ENCODE measurements at regions not wholly inside any gene's neighbourhood (a gene's known extent, or its start where the extent isn't known, plus 50 kb on each side); places are given as distances from the start of the nearest gene placed in this dataset.

GRCh38 chr2:217657252-217657651 lies 345.5 kb downstream of the TNS1 start:
- no peak for TF ChIP-seq CTCF (IDR thresholded peaks at IDR 0.05; ENCODE audit: low read length, missing control alignments)
- H3K4me3 ChIP-seq (replicated peaks; ENCODE audit: low read depth, low read length): no peak overlapping the region
- no peak for DNase-seq (ENCODE audit: low read depth)

DNA sequence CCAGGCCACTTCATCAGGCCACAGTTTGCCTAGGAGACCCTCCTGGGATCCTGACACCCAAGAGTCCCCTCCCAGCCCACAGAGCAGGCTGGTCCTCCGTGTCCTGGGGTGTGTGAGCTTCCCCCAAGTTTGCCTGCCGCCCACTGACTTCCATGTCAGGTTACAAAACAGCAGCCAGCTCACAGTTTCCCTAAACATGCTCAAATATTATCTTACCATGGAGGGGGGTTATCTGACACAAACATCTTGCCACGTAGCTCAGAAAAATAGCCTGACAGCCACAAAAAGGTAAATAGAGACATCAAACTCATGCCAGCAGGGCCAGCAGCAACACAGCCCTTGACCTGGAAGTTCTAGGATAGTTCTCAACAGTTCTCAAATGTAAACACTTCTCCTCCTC lies 346.5 kb downstream of the TNS1 start:
- no peak for DNase-seq (ENCODE audit: low read depth)
- H3K4me3 ChIP-seq (replicated peaks; ENCODE audit: low read depth, low read length): no peak overlapping the region
- TF ChIP-seq CTCF (IDR thresholded peaks at IDR 0.05; ENCODE audit: low read length, missing control alignments): no peak

DNA sequence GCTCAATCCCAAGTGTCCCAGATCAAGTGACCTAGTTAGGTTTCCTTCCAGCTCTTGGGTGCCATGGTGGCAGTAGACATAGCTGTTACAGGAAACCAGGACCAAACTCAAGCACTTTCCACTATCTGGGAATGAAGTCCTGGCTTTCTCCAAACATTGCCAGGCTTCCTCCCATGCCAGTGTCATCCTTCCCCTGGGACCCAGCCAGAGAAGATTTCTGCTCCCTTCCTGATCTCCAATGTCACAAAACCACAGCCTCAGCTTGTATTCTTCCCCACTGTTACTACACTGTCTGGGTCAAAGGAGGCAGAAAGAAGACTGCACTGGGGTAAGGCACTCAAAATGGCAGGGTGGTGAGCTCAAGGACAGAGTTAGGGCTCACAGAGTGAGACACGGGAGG lies 347.1 kb downstream of the TNS1 start:
- TF ChIP-seq CTCF (IDR thresholded peaks at IDR 0.05; ENCODE audit: low read length, missing control alignments): no peak
- no peak for DNase-seq (ENCODE audit: low read depth)
- H3K4me3 ChIP-seq (replicated peaks; ENCODE audit: low read depth, low read length): no peak overlapping the region

DNA sequence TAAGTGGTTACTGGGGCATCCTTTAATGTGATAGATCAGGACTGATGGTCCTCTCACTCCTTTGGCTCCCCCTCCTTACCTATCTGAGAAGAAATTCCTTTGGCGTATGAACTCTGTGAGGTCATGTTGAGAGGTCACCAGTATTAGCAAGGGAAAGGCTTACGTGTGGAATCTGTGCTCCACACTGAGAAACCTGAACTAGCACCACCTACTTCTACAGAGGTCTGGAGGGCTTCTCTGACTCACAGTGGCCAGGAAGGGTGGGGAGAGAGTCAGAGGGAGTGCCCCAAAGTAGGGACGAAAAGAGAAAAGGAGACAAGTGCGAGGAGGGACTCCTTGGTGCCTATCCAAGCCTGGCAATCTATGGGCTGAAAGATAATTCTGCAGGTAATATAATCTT lies 348.6 kb downstream of the TNS1 start:
- TF ChIP-seq CTCF (IDR thresholded peaks at IDR 0.05; ENCODE audit: low read length, missing control alignments): no peak
- DNase-seq (ENCODE audit: low read depth): no peak
- H3K4me3 ChIP-seq (replicated peaks; ENCODE audit: low read depth, low read length): no peak overlapping the region

DNA sequence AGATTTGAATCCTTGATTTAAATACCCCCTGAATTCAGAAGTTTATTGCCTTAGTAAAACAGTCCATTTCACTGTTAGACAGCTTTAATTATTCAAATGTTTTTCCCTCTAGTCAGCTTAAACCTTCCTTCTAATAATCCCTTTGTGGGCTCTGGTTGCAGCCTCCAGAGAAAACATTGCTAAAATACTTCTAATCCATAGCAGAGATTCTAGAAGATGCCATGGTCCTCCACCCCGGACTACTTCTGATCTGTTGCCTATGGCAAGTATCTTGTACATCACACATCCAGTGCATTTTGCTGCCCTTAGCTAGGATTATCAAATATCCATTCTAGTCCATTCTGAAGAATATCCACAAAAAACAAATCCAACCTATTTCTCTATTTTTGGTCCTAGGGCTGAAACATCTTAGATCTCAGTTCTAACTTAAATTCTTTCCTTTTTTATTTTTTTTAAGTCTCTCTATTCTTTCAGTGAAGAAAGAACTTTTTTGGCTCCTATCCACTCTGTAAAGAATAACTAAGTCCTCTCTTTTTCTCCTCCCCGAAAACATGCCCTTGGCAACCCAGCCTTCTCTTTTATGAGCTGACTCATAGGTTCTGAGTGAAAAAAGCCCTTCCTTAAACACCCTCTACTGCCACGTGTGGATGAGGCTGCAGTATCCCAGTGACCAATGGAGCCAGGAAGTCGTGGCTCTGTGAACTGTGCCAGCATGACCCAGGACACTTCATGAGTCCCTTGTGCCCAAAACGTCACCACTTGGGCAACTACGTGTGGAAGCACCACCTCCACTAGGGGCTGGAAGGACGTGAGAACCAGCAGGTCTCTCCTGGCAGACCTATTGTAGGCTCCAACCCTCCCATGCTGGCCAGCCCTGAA lies 349.8 kb downstream of the TNS1 start:
- H3K4me3 ChIP-seq (replicated peaks; ENCODE audit: low read depth, low read length): no peak overlapping the region
- peak; percentile 61 for DNase-seq (ENCODE audit: low read depth)
- TF ChIP-seq CTCF (IDR thresholded peaks at IDR 0.05; ENCODE audit: low read length, missing control alignments): no peak

GRCh38 chr2:217650716-217651360 lies 352.0 kb downstream of the TNS1 start:
- peak; percentile 95 for TF ChIP-seq CTCF (IDR thresholded peaks at IDR 0.05; ENCODE audit: low read length, missing control alignments)
- peak; percentile 66 for DNase-seq (ENCODE audit: low read depth)

More at GRCh38 chr2:217650716-217651360, 352.0 kb downstream of the TNS1 start:
- no peak overlapping the region for H3K4me3 ChIP-seq (replicated peaks; ENCODE audit: low read depth, low read length)

Data from fibroblast of pulmonary artery (primary cell).